ENCODE measurements at regions not wholly inside any gene's neighbourhood (a gene's known extent, or its start where the extent isn't known, plus 50 kb on each side); places are given as distances from the start of the nearest gene placed in this dataset.

DNA sequence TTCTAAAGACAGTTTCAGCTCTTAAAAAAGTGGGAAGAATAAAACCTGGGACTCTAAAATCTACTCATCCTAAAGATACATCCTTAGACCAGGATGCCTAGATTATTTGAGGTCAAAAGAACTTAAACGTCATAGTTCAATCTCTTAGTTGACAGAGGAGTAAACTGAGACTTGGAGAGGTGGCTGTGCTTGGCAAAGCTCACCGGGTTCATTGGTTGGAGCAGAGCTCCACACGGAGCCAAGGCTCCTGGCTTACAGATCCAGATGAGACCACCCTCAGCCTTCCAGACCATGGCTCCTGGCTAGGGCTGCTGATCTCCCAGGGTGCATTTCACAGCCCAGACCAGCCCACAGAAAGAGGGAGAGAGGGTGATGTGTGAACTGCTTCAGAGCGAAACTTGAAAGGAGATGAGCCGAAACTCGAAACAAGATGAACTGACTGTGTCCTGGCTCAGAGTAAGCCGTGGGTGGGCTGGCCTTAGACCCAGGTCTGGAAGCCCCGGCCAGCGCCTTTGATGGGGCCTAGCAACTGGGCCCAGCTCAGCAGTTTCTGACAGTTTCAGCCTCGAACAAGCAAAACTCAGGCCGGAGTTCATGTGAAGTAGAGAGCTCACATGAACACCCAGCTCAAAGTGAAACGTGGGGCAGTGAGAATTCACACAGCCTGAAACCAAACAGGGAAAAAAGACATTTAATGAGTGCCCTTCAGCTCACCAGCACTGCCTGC is 1044.8 kb downstream of the BCL11B start:
- Histone ChIP-seq H3K4me1 (ENCODE audit: control insufficient read depth, extremely low read depth, insufficient read depth, low read length) (no peaks in the 10 kb centered on the region), H3K9me1 (replicated peaks; ENCODE audit: control insufficient read depth, extremely low read depth, insufficient read depth, low read length) (no peaks in the 10 kb centered on the region), H3K27me3 (ENCODE audit: control insufficient read depth in 2 of 2, insufficient read depth in 2 of 2, low read length in 2 of 2) (no peaks in the 10 kb centered on the region), H4K20me1 (replicated peaks; ENCODE audit: control insufficient read depth, extremely low read depth, insufficient read depth, low read length) (no peaks in the 10 kb centered on the region), H3K36me3 (ENCODE audit: control insufficient read depth in 2 of 2, extremely low read depth in 1 of 2, insufficient read depth in 2 of 2, low read length in 2 of 2) (no peaks in the 10 kb centered on the region), H3K27ac (ENCODE audit: insufficient read depth, low read depth, low read length) (no peak overlapping the region), H3K4me2 (ENCODE audit: insufficient read depth, low read length) (no peak overlapping the region), H3K79me2 (ENCODE audit: control insufficient read depth, insufficient read depth, low read length) (no peaks in the 10 kb centered on the region), H3K4me3 (replicated peaks in 1 of 3; ENCODE audit: insufficient read depth in 1 of 3, low read depth in 1 of 3, low read length in 3 of 3) (no peak overlapping the region), H3K9me3 (replicated peaks; ENCODE audit: control insufficient read depth, insufficient read depth, low read length) (peaks cover 2% of the 10 kb centered on the region), H2AFZ (ENCODE audit: low read depth, low read length) (no peak overlapping the region), H3K9ac (replicated peaks; ENCODE audit: extremely low read depth, insufficient read depth, low read length) (no peak overlapping the region)
- dilution Hi-C loops (cut with MboI; ENCODE audit: extremely low pct_ligation_motif_present, low sequenced_read_pairs), result no loop called here
- intact Hi-C loops (cut with micrococcal nuclease), result no loop called here
- CTCF ChIA-PET, result no interaction called here
- POLR2A ChIA-PET, result no interaction called here
- TF ChIP-seq MYC (IDR thresholded peaks at IDR 0.05; ENCODE audit: low read depth, low read length) (no peak), POLR2A (IDR thresholded peaks at IDR 0.05; ENCODE audit: low read depth, low read length) (no peak), GATA2 (IDR thresholded peaks at IDR 0.05; ENCODE audit: insufficient read depth, insufficient read length, low read depth, low read length) (no peak), POLR2AphosphoS5 (IDR thresholded peaks at IDR 0.05; ENCODE audit: insufficient read depth, low read depth, low read length) (no peak), EZH2 (IDR thresholded peaks at IDR 0.05; ENCODE audit: borderline replicate concordance, low read depth, low read length, severe bottlenecking) (no peak), CTCF (IDR thresholded peaks at IDR 0.05; ENCODE audit: extremely low read depth in 1 of 2, insufficient read depth in 1 of 2, low read depth in 1 of 2, low read length in 2 of 2) (no peak), MAX (IDR thresholded peaks at IDR 0.05; ENCODE audit: insufficient read depth, insufficient read length) (no peak), JUN (IDR thresholded peaks at IDR 0.05; ENCODE audit: borderline replicate concordance, insufficient read depth, insufficient read length, low read depth) (no peak), FOS (IDR thresholded peaks at IDR 0.05; ENCODE audit: borderline replicate concordance, insufficient read depth, low read length) (no peak)
- DNase-seq (ENCODE audit: low read depth, low spot score), result no peak
- no peak for FAIRE-seq
- no TSS peak for BruUV-seq (replicated peaks)
